ENCODE measurements at regions not wholly inside any gene's neighbourhood (a gene's known extent, or its start where the extent isn't known, plus 50 kb on each side); places are given as distances from the start of the nearest gene placed in this dataset.

GRCh38 chr18:10290638-10291235, 163.7 kb upstream of the APCDD1 start:
- DNase-seq = no peak

GRCh38 chr18:10291568-10291981, 162.9 kb upstream of the APCDD1 start:
- DNase-seq = no peak

- no peak for DNase-seq
Measured at GRCh38 chr18:10293966-10294365, 160.5 kb upstream of the APCDD1 start.

GRCh38 chr18:10295751-10296150, 158.7 kb upstream of the APCDD1 start:
- no peak for DNase-seq

GRCh38 chr18:10296491-10296890, 157.9 kb upstream of the APCDD1 start:
- DNase-seq = no peak

DNA sequence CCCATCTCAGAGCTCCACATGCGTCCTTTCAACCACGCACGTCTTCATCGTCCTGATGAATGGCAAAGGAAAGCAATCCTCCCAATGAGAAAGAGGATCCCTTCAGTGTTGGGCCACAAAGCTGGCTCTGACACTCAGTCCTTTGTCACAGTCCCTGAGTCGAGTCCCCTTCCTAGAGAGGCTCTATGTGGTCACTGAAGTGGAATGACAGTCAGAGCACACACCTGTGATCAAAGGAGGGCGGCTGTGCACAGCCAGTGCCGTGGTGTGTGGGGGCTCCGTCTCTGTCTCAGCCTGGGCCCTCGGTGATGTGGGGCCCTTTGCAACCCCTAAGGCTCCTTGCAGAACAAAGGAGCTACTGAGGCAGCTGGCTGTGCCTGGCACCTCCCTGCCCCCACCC, 157.3 kb upstream of the APCDD1 start:
- no peak for DNase-seq

DNA sequence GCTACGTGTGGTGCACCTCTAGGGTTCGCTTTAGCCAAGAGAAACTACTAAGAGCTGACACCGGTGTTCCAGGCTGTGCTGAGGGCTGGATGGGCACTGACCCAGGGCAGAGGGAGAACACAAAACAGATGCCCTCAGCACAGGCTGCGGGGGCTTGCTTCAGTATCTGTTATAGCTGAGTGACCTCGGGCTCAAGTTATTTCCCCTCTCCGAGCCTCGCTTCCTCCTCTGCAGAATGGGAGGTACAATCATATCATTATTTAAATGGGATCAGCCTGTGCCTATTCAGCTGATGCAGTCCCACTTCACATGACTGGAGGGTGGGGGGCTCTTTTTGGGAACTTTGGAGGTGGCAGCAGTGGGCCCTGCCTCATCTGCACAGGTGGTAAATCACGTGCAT, 156.1 kb upstream of the APCDD1 start:
- no peak for DNase-seq

GRCh38 chr18:10299643-10300042, 154.8 kb upstream of the APCDD1 start:
- DNase-seq = no peak

GRCh38 chr18:10300739-10301138, 153.7 kb upstream of the APCDD1 start:
- DNase-seq = no peak

- no peak for DNase-seq
Measured at GRCh38 chr18:10301831-10302483, 152.5 kb upstream of the APCDD1 start.

- DNase-seq = no peak
Measured at GRCh38 chr18:10303171-10303570, 151.3 kb upstream of the APCDD1 start.

GRCh38 chr18:10304853-10305252, 149.6 kb upstream of the APCDD1 start:
- DNase-seq = no peak

GRCh38 chr18:10306779-10307178, 147.7 kb upstream of the APCDD1 start:
- DNase-seq = no peak

- DNase-seq = no peak
Measured at GRCh38 chr18:10308154-10308553, 146.3 kb upstream of the APCDD1 start.

- DNase-seq = no peak
Measured at GRCh38 chr18:10310626-10311025, 143.8 kb upstream of the APCDD1 start.

- DNase-seq = no peak
Measured at GRCh38 chr18:10312326-10313015, 142.0 kb upstream of the APCDD1 start.

DNA sequence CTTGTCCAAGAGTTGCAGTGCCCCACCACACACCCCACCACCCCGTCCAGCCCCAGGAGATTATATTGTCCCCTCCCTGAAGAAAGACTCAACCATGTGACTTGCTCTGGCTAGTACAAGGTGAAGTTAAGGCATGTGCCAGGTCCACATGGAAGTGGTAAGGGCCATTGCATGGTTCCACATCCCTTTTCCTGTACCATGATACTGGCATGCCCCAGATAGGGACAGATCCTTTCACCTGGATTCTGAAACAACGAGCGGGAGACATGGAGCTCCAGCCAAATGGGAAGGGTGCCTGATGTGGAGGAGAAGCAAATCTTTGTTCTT, 141.5 kb upstream of the APCDD1 start:
- DNase-seq = no peak

GRCh38 chr18:10314066-10314465, 140.4 kb upstream of the APCDD1 start:
- DNase-seq = no peak

GRCh38 chr18:10315522-10315921, 138.9 kb upstream of the APCDD1 start:
- no peak for DNase-seq

DNA sequence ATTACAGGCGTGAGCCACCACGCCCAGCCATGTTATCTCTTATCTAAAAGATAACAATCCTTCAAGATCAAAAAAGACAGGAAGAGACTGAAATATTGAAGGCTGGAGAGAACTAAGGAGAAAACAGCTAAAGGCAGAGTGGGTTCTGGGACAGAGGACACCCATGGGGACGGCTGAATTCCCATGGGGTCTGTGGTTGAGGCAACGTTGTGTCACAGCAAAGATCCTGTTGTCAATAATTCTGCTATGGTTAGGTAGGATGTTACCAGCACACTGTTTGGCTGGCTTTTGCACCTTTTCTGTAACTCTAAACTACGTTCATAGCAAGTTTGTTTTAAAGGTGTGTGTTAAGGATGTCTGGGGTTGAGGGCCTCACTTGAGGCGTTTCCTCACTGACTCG, 137.7 kb upstream of the APCDD1 start:
- DNase-seq = no peak

- no peak for DNase-seq
Measured at GRCh38 chr18:10317864-10318690, 136.4 kb upstream of the APCDD1 start.

DNA sequence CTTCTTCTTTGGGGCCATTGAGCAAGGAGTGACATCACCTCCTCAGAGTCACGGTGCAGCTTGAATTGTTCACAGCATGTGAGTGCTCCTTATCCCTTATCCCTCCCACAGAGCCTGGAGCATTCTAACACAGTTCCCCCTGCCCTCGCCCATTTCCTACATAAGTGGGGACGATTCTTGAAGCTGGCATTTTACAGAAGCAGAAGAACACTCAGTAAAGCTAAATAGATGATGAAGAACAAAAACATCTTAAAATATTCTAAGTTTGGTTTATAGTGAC, 135.8 kb upstream of the APCDD1 start:
- no peak for DNase-seq

- DNase-seq = no peak
Measured at GRCh38 chr18:10319026-10319425, 135.4 kb upstream of the APCDD1 start.

Measured in NCI-H1105 (cell line).